OCI-LY1 (cell line): ENCODE measurements at regions not wholly inside any gene's neighbourhood (a gene's known extent, or its start where the extent isn't known, plus 50 kb on each side); places are given as distances from the start of the nearest gene placed in this dataset.

Source experiments
- EZH2 ChIP-seq: fragments of 200-600 bp; sonication (generic), shearing (Covaris generic); IDR thresholded peaks from 2 replicates; pipeline ENCODE4 v1.8.0; 2017; ENCODE audit warnings: borderline replicate concordance, mixed run types, mild to moderate bottlenecking, antibody characterized with exemption, low read length, moderate library complexity, mixed read lengths
- TF ChIP-seq, protein P1 (sequence below): fragments of 200-600 bp; sonication (generic), shearing (Covaris generic); IDR thresholded peaks from 2 replicates; pipeline ENCODE4 v1.5.1; 2017; ENCODE audit warnings: mild to moderate bottlenecking, antibody characterized with exemption, low read length, moderate library complexity, mixed read lengths

DNA sequence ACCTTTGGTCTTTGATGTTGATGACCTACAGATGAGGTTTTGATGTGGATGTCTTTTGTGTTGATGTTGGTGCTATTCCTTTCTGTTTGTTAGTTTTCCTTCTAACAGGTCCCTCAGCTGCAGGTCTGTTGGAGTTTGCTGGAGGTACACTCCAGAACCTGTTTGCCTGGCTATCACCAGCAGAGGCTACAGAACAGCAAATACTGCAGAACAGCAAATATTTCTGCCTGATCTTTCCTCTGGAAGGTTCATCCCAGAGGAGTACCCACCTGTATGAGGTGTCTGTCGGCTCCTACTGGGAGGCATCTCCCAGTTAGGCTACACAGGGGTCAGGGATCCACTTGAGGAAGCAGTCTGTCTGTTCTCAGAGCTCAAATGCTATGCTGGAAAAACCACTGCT lies 694.5 kb upstream of the CDH6 start:
- TF ChIP-seq, protein P1, sequence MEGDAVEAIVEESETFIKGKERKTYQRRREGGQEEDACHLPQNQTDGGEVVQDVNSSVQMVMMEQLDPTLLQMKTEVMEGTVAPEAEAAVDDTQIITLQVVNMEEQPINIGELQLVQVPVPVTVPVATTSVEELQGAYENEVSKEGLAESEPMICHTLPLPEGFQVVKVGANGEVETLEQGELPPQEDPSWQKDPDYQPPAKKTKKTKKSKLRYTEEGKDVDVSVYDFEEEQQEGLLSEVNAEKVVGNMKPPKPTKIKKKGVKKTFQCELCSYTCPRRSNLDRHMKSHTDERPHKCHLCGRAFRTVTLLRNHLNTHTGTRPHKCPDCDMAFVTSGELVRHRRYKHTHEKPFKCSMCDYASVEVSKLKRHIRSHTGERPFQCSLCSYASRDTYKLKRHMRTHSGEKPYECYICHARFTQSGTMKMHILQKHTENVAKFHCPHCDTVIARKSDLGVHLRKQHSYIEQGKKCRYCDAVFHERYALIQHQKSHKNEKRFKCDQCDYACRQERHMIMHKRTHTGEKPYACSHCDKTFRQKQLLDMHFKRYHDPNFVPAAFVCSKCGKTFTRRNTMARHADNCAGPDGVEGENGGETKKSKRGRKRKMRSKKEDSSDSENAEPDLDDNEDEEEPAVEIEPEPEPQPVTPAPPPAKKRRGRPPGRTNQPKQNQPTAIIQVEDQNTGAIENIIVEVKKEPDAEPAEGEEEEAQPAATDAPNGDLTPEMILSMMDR, result no peak
- TF ChIP-seq EZH2, result no peak
